Fibroblast of lung (primary cell): ENCODE measurements at regions not wholly inside any gene's neighbourhood (a gene's known extent, or its start where the extent isn't known, plus 50 kb on each side); places are given as distances from the start of the nearest gene placed in this dataset.

Source experiments
- EZH2 ChIP-seq: IDR thresholded peaks from 2 replicates; pipeline ENCODE4 v1.5.1; 2012; ENCODE audit warnings: low read length, control low read depth, mild to moderate bottlenecking; ENCODE audit errors: missing control alignments
- TF ChIP-seq, protein P1 (sequence below), 2 donors: IDR thresholded peaks in 1 of 2; conservative IDR thresholded peaks in 1 of 2; 1 replicate in 1 of 2; 2 replicates in 1 of 2; pipeline ENCODE4 v1.5.1; 2011 to 2012; ENCODE audit warnings: low read length in 2 of 2, control low read depth in 1 of 2, inconsistent platforms in 1 of 2, low read depth in 1 of 2, mild to moderate bottlenecking in 1 of 2

DNA sequence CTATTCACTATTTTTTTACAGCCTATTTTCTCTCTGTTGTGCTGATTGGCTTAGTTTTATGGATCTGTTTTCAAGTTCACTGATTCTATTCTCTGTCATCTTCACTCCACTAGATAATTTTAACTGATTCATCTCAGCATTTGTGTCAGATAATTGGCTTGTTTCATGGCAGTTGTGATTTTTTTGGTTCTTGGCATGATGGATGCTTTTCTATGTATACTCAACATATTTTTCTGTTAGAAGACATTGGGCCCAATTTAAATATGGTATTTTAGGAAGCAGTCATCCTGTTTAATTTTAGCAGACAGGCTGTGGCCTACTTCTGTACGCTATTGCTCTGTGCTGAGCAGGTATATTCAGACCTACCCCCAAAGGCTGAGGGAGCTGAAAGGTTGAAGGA is 1865.3 kb upstream of the ACO1 start:
- TF ChIP-seq, protein P1, sequence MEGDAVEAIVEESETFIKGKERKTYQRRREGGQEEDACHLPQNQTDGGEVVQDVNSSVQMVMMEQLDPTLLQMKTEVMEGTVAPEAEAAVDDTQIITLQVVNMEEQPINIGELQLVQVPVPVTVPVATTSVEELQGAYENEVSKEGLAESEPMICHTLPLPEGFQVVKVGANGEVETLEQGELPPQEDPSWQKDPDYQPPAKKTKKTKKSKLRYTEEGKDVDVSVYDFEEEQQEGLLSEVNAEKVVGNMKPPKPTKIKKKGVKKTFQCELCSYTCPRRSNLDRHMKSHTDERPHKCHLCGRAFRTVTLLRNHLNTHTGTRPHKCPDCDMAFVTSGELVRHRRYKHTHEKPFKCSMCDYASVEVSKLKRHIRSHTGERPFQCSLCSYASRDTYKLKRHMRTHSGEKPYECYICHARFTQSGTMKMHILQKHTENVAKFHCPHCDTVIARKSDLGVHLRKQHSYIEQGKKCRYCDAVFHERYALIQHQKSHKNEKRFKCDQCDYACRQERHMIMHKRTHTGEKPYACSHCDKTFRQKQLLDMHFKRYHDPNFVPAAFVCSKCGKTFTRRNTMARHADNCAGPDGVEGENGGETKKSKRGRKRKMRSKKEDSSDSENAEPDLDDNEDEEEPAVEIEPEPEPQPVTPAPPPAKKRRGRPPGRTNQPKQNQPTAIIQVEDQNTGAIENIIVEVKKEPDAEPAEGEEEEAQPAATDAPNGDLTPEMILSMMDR (conservative IDR thresholded peaks at IDR 0.05 in 1 of 2, IDR thresholded peaks at IDR 0.05 in 1 of 2; ENCODE audit: low read depth in 1 of 2, low read length in 2 of 2) = no peak
- no peak for TF ChIP-seq EZH2
